Muscle of back (tissue), 3 donors: ENCODE measurements at regions not wholly inside any gene's neighbourhood (a gene's known extent, or its start where the extent isn't known, plus 50 kb on each side); places are given as distances from the start of the nearest gene placed in this dataset.

Experiments
- DNase-seq, 3 donors: peaks; one replicate each; pipeline versions ENCODE4 v3.0.0 to v3.0.0-alpha.2; 2013

DNA sequence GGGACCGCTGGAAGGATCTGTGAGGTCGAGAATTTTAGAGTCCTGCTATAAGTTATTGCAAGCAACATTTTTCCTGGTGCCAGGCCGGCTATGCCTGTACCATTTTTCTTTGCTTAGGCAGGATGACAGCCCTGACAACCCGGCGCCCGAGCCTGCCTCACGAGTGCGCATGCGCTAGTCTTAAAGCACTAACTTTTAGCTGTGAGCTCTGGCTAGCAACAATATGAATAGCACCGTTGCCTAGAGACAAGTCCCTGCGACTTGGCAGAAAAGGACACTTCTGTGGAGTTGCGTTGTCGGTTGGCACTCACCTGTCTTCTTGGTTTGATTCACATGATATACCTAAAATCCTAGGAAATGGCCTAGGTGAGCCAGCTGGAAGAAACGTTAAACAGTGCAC is 663.4 kb upstream of the TSPY4 start:
- DNase-seq, result no peak

DNA sequence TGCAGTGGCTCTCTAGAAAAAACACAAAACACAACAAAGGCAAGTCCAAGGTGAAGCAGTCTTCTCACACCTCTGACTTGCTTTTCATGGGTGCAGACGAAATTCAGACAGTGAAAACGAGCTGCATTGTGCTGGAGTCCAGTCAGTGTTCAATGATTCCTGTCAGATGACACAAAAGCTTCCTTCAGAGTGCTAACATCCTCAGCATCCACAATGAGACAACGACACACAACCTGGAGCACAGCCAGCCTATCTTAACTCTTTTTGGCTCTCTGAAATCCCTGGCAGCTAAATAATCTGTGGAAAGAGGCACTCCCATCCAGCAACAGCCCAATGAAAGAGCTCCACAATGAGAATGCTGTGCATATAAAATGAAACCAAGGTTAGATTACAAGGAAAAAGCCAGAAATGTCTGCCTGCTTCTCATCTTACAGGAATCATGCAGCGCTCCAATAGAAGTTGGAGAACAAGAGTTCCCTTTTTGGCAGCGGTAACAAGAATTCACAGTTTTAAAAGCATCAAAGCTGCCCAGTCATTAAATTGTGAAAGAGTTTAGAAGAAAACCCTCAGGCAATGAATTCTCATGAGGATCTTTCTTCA is 659.8 kb upstream of the TSPY4 start:
- DNase-seq, result no peak

DNA sequence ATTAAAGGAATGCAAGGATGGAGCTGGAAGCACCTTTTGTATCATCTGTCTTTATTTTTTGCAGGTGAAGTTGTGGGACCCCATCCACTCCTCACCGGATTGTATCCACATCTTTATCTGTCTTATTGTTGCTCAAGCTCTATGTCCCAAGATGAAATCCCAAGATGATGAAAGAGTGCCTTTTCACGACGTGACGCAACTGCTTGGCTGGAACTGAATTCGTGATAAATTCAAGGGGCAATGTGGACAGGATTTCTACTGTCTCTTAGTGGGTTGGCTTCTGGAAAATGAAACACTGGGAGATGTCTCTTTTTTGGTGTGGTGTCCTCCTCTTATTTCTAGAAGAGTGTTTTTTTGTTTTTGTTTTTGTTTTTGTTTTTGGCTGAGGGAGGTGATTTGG is 650.1 kb upstream of the TSPY4 start:
- no peak for DNase-seq

DNA sequence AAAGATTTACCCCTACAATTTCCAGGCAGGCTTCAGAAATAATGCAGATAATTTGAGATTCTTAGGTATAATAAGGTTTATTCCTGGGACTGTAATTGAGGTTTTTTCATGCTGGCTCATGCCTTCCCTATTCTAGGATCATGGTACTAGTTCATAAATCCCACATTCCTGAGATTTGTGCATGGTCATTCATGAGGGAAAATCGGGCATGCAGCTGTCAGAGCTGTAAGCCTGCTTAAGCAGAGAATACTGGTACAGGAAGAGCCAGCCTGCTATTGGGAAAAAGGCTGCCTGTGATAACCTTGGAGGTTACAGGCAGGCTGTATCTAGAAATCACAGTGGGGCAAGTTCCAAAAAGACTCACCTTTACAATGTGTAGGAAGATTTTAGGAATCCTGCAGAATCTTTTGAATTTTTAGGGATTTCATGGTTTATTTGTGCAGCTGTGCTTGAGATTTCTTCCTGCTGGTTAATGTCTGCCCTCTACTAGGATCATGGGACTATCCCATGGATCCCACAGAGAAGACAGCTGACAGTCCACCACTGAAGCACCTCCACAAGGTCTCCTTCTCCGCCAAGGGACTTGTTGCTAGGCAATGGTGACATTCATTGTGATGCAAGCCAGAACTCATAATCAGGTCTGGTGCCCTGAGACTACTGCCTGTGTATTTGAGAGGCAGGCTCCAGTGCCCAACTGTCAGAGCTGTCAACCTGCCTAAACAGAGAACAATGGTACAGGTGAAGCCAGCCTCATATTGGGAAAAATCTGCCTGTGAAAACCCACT is 646.2 kb upstream of the TSPY4 start:
- no peak for DNase-seq

DNA sequence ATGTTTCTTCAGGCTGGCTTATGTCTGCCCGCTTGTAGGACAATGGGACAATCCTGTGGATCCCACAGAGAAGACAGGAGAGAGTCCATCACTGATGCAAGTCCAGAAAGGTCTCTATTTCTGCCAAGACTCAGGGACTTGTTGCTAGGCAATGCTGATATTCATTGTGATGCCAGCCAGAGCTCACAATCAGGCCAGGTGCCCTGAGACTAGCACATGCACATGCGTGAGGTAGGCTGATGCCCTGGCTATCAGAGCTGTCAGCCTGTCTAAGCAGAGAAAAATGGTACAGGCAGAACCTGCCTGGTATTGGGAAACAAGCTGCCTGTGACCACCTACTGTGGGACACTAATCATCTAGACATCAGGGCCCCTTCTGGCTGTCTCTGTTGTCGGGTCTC is 638.7 kb upstream of the TSPY4 start:
- DNase-seq, result no peak

DNA sequence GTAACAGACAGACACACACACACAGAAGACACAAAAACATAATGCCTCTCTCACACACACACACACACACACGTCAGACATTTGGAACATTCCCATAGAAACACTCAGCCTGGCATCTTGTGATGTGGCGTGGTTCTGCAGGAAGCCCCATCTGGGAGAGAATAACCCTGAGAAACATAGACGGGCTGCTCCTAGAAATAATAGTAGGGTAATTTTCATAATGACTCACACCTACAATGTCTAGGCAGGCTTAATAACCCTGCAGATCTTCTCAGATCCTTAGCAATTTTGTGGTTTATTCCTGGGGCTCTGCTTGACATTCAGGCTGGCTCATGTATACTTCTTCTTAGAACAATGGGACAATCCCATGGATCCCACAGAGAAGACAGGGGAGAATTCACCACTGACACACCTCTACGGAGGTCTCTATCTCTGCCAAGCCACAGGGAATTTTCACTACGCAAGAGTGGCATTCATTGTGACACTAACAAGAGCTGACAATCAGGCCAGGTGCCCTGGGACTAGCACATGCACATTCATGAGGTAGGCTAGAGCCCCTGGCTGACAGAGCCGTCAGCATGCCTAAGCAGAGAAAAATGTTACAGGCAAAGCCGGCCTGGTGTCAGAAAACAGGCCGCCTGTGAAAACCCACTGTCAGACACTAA is 631.5 kb upstream of the TSPY4 start:
- no peak for DNase-seq

DNA sequence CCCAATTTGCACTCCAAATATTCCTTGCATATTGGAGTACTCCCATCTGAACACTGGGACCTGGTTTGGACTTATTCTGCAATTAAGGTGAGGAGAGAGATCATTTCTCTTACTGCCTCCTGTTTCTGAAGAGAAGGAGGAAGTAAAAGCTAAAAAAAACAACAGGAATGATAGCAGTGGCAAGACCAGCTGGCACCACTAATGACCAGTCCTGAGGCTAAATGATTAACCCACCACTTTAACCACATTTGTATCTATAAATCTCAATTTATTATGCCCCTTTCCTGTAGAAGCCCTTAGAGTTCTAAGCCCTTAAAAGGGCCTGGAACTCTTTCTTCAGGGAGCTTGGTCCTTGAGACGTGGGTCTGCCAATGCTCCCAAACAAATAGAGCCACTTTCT is 625.0 kb upstream of the TSPY4 start:
- no peak for DNase-seq

DNA sequence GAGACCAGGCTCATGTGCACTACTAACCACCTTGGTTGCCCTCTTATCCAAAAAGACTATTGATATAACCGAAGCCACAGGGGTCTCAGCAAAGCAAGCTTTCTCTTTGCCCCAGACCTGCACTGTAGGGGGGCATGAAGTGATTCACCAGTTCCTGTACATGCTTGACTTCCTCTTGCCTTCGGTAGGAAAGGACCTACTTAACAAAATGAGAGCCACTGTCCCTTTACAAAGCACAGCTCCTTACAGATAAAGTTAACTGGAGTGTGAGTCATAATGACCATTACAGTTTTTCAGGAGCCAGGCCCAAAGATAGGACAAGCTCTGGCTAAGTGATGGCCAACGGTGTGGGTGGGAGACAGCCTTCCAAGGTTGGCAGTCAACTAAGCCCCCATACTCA is 622.0 kb upstream of the TSPY4 start:
- DNase-seq, result no peak

DNA sequence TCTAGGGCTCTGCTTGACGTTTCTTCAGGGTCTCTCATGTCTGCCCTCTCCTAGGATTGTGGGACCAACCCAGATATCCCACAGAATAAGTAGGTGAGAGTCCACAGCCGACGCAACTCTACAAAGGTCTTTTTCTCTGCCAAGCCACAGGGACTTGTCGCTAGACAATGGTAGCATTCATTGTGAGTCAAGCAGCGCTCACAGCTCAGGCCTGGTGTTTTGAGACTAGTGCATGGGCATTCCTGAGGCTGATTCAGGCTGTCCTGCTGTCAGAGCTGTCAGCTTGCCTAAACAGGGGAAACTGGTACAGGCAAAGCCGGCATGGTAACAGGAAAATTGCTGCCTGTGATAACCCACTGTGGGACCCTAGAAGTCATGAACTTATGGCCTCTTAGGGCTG is 610.6 kb upstream of the TSPY4 start:
- DNase-seq, result no peak

DNA sequence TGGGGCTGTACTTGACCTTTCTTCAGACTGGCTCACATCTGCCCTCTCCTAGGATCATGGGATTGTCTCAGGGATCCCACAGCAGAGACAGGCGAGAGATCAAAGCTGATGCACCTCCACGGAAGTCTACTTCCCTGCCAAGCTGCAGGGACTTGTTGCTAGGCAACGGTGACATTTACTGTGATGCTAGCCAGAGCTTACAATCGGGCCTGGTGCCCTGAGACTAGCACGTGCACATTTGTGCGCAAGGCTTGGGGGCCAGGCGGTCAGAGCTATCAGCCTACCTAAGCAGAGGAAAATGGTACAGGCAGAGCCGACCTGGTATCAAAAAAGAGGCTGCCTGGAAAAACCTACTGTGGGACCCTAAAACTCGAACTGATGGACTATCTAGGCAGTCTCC is 607.3 kb upstream of the TSPY4 start:
- no peak for DNase-seq

DNA sequence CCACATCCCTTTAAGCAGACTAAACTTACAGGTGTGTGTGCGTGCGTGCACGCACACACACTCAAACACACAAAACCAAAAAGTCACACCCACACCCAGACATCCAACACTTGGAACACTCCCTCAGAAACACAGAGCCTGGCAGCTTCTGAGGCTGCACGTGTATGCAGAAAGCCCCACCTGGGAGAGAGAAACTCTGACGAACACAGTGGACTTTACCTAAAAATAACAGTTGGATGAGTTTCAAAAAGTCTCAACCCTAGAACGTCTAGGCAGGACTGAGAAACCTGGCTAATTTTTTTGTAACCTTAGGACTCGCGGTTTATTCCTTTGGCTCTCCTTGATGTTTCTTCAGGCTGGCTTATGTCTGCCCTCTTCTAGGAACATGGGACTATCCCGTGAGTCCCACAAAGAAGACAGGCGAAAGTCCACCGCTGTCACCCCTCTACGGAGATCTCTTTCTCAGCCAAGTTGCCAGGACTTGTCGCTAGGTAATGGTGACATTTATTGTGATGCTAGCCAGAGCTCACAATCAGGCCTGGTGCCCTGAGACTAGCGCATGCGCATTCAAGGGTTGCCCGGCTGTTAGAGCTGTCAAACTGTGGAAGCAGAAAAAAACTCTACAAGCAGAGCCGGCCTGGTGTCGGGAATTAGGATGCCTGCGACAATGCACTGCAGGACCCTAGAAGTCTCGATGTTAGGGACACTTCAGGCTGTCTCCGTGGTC is 595.8 kb upstream of the TSPY4 start:
- DNase-seq, result no peak

DNA sequence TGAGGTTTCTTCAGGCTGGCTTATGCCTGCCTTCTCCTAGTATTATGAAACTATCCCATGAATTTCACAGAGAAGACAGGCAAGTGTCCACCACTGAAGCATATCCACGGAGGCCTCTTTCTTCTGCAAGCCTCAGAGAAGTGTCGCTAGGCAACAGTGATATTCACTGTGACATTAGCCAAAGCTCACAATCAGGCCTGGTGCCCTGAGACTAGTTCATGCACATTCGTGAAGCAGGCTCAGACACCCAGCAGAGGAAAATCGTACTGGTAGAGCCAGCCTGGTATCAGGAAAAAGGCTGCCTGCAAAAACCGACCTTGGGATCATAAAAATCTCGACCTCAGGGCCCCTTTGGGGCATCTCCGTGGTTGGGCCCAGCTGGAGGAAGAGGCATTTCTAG is 573.1 kb upstream of the TSPY4 start:
- DNase-seq, result no peak

DNA sequence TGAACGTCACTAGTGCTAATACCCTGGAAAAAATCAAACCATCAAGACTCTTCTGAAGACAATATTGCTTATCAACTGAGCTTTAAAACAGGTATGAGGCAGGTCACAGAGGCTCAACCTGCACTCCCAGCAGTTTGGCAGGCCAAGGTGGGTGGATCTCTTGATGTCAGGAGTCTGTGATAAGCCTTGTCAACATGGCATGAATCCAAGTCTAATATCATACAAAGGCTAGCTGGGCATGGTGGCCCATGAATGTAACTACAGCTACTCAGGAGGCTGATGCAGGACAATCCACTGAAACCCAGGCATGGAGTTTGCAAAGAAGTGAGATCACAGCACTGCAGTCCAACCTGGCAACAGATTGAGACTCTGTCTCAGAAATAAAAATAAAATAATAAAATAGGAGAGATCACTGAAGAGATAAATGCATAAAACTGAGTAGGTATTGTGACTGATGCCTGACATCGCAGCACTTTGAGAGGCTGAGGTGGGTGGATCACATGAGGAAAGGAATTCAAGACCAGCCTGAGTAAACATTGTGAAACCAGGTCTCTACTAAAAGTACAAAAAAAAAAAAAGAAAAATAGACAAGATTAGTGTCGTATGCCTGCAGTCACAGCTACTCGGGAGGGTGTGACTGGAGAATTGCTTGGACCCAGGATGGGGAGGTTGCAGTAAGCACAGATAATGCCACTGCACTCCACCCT is 555.9 kb upstream of the TSPY4 start:
- DNase-seq, result no peak

DNA sequence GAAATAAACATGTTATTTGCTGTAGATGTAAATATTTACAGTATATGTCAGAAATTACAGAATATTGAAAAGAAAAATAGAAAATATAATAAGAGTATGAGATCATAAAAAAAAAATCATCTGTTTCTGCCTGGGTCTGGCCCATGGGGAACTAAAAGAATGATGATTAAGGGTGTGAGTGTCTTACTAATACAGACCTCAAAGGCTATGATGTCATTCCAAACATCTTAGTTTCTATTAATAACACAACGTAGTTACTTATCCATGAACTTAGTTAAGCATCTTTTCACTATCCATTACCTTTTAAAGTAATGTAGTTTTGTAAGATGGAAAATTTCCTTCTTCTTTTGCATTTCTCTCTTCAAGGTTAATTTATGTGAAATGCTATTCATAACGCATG is 542.7 kb upstream of the TSPY4 start:
- DNase-seq, result no peak

DNA sequence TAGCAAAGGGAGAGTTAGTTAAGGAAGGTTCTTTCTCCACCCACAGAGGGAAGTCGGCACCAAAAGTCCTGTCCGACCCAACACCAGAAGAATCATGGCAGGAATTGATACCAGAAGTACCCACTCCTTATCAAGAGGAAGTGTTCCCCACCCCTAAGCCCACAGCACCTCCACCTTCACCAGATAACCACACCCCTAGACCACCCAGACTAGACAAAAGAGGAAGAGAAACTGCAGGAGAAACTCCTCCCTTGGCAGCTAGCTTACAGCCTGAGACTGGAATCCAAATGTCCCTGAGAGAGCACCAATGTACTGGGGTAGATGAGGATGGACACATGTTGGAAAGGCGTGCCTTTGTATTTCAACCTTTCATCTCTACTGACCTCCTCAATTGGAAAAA is 532.9 kb upstream of the TSPY4 start:
- DNase-seq, result no peak

DNA sequence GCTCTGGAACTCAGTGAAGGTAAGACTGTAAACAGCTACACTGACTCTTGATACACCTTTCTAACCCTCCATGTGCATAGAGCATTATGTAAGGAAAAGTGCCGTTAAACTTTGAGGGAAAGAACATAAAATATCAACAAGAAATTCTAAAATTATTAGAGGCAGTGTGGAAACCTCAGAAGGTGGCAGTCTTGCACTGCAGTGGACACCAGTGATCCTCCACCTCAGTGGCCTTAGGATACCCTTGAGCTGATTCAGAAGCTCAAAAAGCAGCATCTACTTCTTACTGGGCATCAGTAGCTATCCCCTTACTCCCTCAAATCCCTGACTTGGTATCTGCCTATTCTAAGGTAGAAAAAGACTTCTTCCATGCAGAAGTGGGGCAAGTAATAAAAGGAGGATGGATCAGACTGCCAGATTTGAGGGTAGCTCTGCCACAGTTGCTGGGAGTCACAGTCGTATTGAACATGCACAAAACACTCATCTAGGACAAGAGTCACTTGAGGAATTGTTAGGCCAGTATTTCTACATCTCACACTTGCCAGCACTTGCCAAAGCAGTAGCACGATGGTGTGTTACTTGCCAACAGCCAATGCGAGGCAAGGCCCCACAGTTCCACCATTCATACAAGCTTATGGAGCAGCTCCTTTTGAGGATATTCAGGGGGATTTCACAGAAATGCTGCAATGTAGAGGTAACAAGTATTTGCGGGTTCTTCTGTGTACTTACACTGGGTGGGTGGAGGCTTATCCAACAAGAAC is 529.4 kb upstream of the TSPY4 start:
- DNase-seq, result no peak

DNA sequence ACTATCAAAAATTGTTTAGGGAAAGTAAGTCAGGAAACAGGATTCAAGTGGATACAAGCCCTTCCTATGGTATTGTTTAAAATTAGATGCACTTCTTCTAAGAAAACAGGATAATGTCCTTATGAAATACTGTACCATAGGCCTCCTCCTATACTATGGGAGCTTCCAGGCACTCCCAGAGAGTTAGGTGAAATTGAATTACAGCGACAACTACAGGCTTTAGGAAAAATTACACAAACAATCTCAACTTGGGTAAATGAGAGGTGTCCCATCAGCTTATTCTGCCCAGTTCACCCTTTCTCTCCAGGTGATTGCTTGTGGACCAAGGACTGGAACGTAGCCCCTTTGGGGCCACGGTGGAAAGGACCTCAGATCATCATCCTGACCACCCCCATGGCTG is 528.7 kb upstream of the TSPY4 start:
- no peak for DNase-seq

DNA sequence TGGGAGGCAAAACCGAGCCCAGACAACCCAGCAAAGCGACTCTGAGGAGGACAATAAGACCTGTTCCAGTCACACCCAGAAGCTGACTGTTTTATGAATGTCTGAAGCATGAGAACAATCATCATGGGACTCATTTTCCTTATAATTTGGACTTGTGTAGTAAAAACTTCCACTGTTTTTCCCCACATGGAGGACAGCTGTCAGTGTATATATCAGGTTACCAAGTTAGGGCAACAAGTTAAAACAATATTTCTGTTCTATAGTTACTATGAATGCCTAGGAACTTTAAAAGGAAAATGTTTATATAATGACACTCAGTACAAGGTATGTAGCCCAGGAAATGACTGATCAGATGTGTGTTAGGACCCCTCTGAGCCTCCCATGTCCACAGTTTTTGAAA is 528.2 kb upstream of the TSPY4 start:
- DNase-seq, result no peak

DNA sequence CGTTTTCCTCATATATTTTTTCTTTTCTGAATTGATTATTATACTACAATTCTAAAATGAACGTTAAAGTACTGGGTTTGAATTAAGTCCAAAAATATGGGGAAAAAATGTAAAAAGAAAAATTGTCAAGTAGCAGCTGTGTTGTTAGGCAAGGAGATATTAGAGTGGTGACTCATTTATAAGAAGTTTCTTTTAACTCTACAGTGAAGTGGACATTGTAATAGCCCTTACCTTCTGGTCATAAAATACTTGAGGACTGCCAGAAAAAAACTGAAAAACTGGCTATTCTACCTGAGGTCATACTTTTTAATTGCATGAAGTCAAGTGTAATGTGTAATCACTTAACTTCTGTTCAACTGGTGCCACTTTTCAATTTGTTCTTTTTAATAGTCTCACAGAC is 523.1 kb upstream of the TSPY4 start:
- DNase-seq, result no peak

DNA sequence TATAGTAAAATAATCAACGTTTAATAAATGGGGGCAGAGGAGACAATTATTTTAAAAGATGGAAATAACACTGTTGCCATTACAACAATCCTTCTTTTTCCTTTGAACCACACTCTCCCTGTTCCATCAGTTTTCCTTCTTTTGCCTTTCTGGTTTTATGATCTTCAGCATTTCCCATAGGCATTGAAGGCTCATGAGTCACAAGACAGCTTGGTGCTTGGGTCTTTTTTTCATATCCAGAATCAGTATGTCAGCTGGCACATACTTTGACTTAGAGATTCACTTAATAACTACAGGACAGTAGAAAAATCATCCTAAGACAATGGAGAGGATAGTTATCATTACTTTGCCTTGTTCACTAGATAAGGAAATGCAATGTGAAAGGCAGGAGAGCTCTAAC is 521.6 kb upstream of the TSPY4 start:
- no peak for DNase-seq

DNA sequence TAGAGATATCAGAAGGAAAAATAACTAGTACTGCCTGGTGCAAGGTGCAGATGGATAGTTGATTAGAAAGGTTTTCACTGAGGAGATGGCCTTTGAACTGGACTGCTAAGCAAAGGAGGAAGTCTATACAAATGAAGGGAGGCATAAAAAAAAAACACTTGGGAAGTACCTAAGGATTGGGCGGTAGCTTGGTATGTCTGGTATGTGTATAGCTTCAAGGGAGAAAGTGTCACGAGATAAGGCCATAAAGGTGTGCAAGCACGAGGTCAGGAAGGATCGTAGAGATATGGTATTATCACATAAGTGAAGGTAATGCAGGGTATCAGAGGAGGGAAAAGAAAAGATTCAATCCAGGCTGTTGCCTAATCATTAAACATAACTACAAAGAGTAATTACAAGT is 517.2 kb upstream of the TSPY4 start:
- DNase-seq, result no peak
